Astrocyte (in vitro differentiated cells and primary cell): ENCODE measurements at regions not wholly inside any gene's neighbourhood (a gene's known extent, or its start where the extent isn't known, plus 50 kb on each side); places are given as distances from the start of the nearest gene placed in this dataset.

Source experiments
- DNase-seq: peaks from one replicate; pipeline ENCODE4 v3.0.0-alpha.2; 2010; ENCODE audit warnings: low read depth
- FAIRE-seq: peaks from 2 replicates; lab custom pipeline; 2011; peaks lifted over from hg19 to GRCh38; lab: Jason Lieb, UNC
- H2AFZ ChIP-seq: 2 replicates; pipeline ENCODE4 v1.6.0; 2012; ENCODE audit warnings: low read depth, low read length, inconsistent platforms
- H3K27ac ChIP-seq: 2 replicates; pipeline ENCODE4 v1.5.1; 2011; ENCODE audit warnings: low read depth, low read length, inconsistent platforms
- H3K27me3 ChIP-seq: 2 replicates; pipeline ENCODE4 v1.6.0; 2011; ENCODE audit warnings: low read length, inconsistent platforms; ENCODE audit not compliant: insufficient read depth
- H3K36me3 ChIP-seq: 2 replicates; pipeline ENCODE4 v1.5.1; 2011; ENCODE audit warnings: low read length, inconsistent platforms; ENCODE audit not compliant: insufficient read depth
- H3K4me1 ChIP-seq: 2 replicates; pipeline ENCODE4 v1.5.1; 2011; ENCODE audit warnings: low read length, inconsistent platforms; ENCODE audit not compliant: insufficient read depth
- H3K4me2 ChIP-seq: 2 replicates; pipeline ENCODE4 v1.6.0; 2012; ENCODE audit warnings: low read length, inconsistent platforms
- H3K4me3 ChIP-seq: 2 replicates; pipeline ENCODE4 v1.5.1; 2011; ENCODE audit warnings: low read depth, mild to moderate bottlenecking, low read length, inconsistent platforms; ENCODE audit not compliant: insufficient read depth
- H3K79me2 ChIP-seq: 2 replicates; pipeline ENCODE4 v1.6.0; 2012; ENCODE audit warnings: mild to moderate bottlenecking, low read length, inconsistent platforms; ENCODE audit not compliant: insufficient read depth
- H3K9ac ChIP-seq: 2 replicates; pipeline ENCODE4 v1.6.0; 2012; ENCODE audit warnings: mild to moderate bottlenecking, low read length, inconsistent platforms
- H3K9me3 ChIP-seq: 2 replicates; pipeline ENCODE4 v1.5.1; 2012; ENCODE audit warnings: low read depth, mild to moderate bottlenecking, low read length, inconsistent platforms; ENCODE audit not compliant: insufficient read depth
- H4K20me1 ChIP-seq: 2 replicates; pipeline ENCODE4 v1.6.0; 2012; ENCODE audit warnings: low read length, inconsistent platforms; ENCODE audit not compliant: insufficient read depth
- H3K27ac Mint-ChIP-seq: one replicate; pipeline ENCODE4 v1.8.0; 2021; ENCODE audit warnings: mild to moderate bottlenecking, mixed read lengths; ENCODE audit not compliant: unreplicated experiment
- H3K27me3 Mint-ChIP-seq: one replicate; pipeline ENCODE4 v1.8.0; 2021; ENCODE audit warnings: low read depth, mixed read lengths; ENCODE audit not compliant: unreplicated experiment
- H3K36me3 Mint-ChIP-seq: one replicate; pipeline ENCODE4 v1.8.0; 2021; ENCODE audit warnings: low read depth, mixed read lengths; ENCODE audit not compliant: unreplicated experiment
- H3K4me1 Mint-ChIP-seq: one replicate; pipeline ENCODE4 v1.8.0; 2021; ENCODE audit warnings: low read depth, mixed read lengths; ENCODE audit not compliant: unreplicated experiment
- H3K4me3 Mint-ChIP-seq: one replicate; pipeline ENCODE4 v1.8.0; 2021; ENCODE audit warnings: mild to moderate bottlenecking, moderate library complexity, mixed read lengths; ENCODE audit not compliant: unreplicated experiment
- H3K9me3 Mint-ChIP-seq: one replicate; pipeline ENCODE4 v1.8.0; 2021; ENCODE audit warnings: mild to moderate bottlenecking, mixed read lengths; ENCODE audit not compliant: unreplicated experiment
- CTCF ChIP-seq: IDR thresholded peaks from 2 replicates; pipeline ENCODE4 v1.5.1; 2011; ENCODE audit warnings: low read depth, mild to moderate bottlenecking, inconsistent platforms, low read length, moderate library complexity; ENCODE audit not compliant: insufficient read depth
- EZH2 ChIP-seq: IDR thresholded peaks from 2 replicates; pipeline ENCODE4 v1.6.1; 2012; ENCODE audit warnings: mild to moderate bottlenecking, low read length, inconsistent platforms; ENCODE audit not compliant: insufficient read depth

- H3K4me2 ChIP-seq = no peak overlapping the region
- Mint-ChIP-seq H3K9me3 (no peaks in the 10 kb centered on the region), H3K36me3 (no peaks in the 10 kb centered on the region), H3K4me1 (no peaks in the 10 kb centered on the region), H3K27me3 (peaks cover 13% of the 10 kb centered on the region), H3K4me3 (no peak overlapping the region), H3K27ac (no peak overlapping the region)
- H3K9ac ChIP-seq = no peak overlapping the region
- H3K79me2 ChIP-seq = no peaks in the 10 kb centered on the region
- no peak overlapping the region for H2AFZ ChIP-seq
- DNase-seq = no peak
- no peak for FAIRE-seq
- H3K4me1 ChIP-seq = no peaks in the 10 kb centered on the region
- TF ChIP-seq EZH2 (no peak), CTCF (no peak)
- no peaks in the 10 kb centered on the region for H4K20me1 ChIP-seq
- H3K9me3 ChIP-seq = no peaks in the 10 kb centered on the region
- peaks cover 2% of the 10 kb centered on the region for H3K27me3 ChIP-seq
- H3K36me3 ChIP-seq = no peaks in the 10 kb centered on the region
- H3K4me3 ChIP-seq = no peak overlapping the region
- no peak overlapping the region for H3K27ac ChIP-seq
Observed at GRCh38 chr1:182331387-182331786, 60.2 kb downstream of the GLUL start.

- H3K4me2 ChIP-seq = no peak overlapping the region
- H3K4me1 ChIP-seq = no peaks in the 10 kb centered on the region
- Mint-ChIP-seq H3K9me3 (no peaks in the 10 kb centered on the region), H3K27me3 (peaks cover 8% of the 10 kb centered on the region), H3K36me3 (no peaks in the 10 kb centered on the region), H3K4me3 (no peak overlapping the region), H3K4me1 (no peaks in the 10 kb centered on the region), H3K27ac (no peak overlapping the region)
- H3K79me2 ChIP-seq = no peaks in the 10 kb centered on the region
- no peak overlapping the region for H2AFZ ChIP-seq
- DNase-seq (no peak), FAIRE-seq (no peak)
- H3K27me3 ChIP-seq = peaks cover 2% of the 10 kb centered on the region
- H3K4me3 ChIP-seq = no peak overlapping the region
- no peaks in the 10 kb centered on the region for H3K36me3 ChIP-seq
- H3K9me3 ChIP-seq = no peaks in the 10 kb centered on the region
- no peak overlapping the region for H3K9ac ChIP-seq
- H3K27ac ChIP-seq = no peak overlapping the region
- no peaks in the 10 kb centered on the region for H4K20me1 ChIP-seq
- TF ChIP-seq CTCF = no peak
- TF ChIP-seq EZH2 = no peak
Observed at GRCh38 chr1:182330303-182330702, 61.3 kb downstream of the GLUL start.

GRCh38 chr1:182329471-182329870 lies 62.1 kb downstream of the GLUL start:
- no peaks in the 10 kb centered on the region for H4K20me1 ChIP-seq
- H3K4me3 Mint-ChIP-seq = no peak overlapping the region
- H3K9me3 Mint-ChIP-seq = no peaks in the 10 kb centered on the region
- H3K36me3 ChIP-seq = no peaks in the 10 kb centered on the region
- H3K27ac ChIP-seq = no peak overlapping the region
- H3K27me3 Mint-ChIP-seq = peaks cover 7% of the 10 kb centered on the region
- no peaks in the 10 kb centered on the region for H3K36me3 Mint-ChIP-seq
- H3K4me3 ChIP-seq = no peak overlapping the region
- H3K27ac Mint-ChIP-seq = no peak overlapping the region
- H3K9me3 ChIP-seq = no peaks in the 10 kb centered on the region
- no peak overlapping the region for H2AFZ ChIP-seq
- H3K9ac ChIP-seq = no peak overlapping the region
- H3K27me3 ChIP-seq = peaks cover 2% of the 10 kb centered on the region
- H3K79me2 ChIP-seq = no peaks in the 10 kb centered on the region
- TF ChIP-seq CTCF (no peak), EZH2 (no peak)
- FAIRE-seq = no peak
- DNase-seq = no peak
- no peaks in the 10 kb centered on the region for H3K4me1 Mint-ChIP-seq
- no peak overlapping the region for H3K4me2 ChIP-seq
- H3K4me1 ChIP-seq = no peaks in the 10 kb centered on the region
